IMR-90 (cell line): ENCODE measurements at regions not wholly inside any gene's neighbourhood (a gene's known extent, or its start where the extent isn't known, plus 50 kb on each side); places are given as distances from the start of the nearest gene placed in this dataset.

ENCODE experiments used
- ATAC-seq: fragments of 200-7000 bp; cut with Tn5 transposase; 2 replicates; pipeline ENCODE4 v1.9.1; 2020; ENCODE audit warnings: low read depth, mild to moderate bottlenecking, moderate library complexity
- BruUV-seq: library from RNA; stranded (reverse); fragments of 400-500 nt; replicated peaks from 2 replicates; lab custom pipeline; 2021; lab: Mats Ljungman, UMichigan
- CTCF ChIA-PET: fragments of 300-600 bp; formaldehyde crosslinking; extraction: SDS; loops from one replicate; lab custom pipeline; 2021; ENCODE audit warnings: antibody characterized with exemption; lab: Yijun Ruan, JAX
- POLR2A ChIA-PET: fragments of 300-600 bp; sonication (Branson Sonifier 250); formaldehyde crosslinking; loops from one replicate; lab custom pipeline; 2022; ENCODE audit warnings: antibody characterized with exemption; ENCODE audit not compliant: unreplicated experiment; lab: Charles Lee
- DNase-seq: peaks from one replicate; pipeline ENCODE4 v3.0.0; 2013
- H2AFZ ChIP-seq: replicated peaks from 2 replicates; pipeline ENCODE3; 2013; ENCODE audit warnings: low read length, mild to moderate bottlenecking; ENCODE audit not compliant: poor library complexity
- H2AK5ac ChIP-seq: 2 replicates; pipeline ENCODE4 v1.6.1; 2013; ENCODE audit warnings: low read depth, low read length, inconsistent platforms
- H2AK9ac ChIP-seq: replicated peaks from 2 replicates; pipeline ENCODE3; 2013; ENCODE audit warnings: mild to moderate bottlenecking, low read depth, low read length, moderate library complexity; ENCODE audit not compliant: poor library complexity
- H2BK120ac ChIP-seq: 2 replicates; pipeline ENCODE4 v1.6.1; 2013; ENCODE audit warnings: low read depth, low read length, inconsistent platforms
- H2BK15ac ChIP-seq: 3 replicates; pipeline ENCODE4 v1.6.1; 2013; ENCODE audit warnings: low read depth, low read length, inconsistent platforms
- H2BK20ac ChIP-seq: 2 replicates; pipeline ENCODE4 v1.6.1; 2013; ENCODE audit warnings: low read depth, mild to moderate bottlenecking, inconsistent platforms, low read length, moderate library complexity
- H2BK5ac ChIP-seq: 2 replicates; pipeline ENCODE4 v1.6.1; 2013; ENCODE audit warnings: mild to moderate bottlenecking, low read depth, low read length, inconsistent platforms; ENCODE audit not compliant: poor library complexity, severe bottlenecking
- H3K14ac ChIP-seq: replicated peaks from 2 replicates; pipeline ENCODE4 v1.6.1; 2013; ENCODE audit warnings: low read depth, low read length, inconsistent platforms
- H3K18ac ChIP-seq: 2 replicates; pipeline ENCODE4 v1.6.1; 2013; ENCODE audit warnings: low read depth, low read length, control low read depth
- H3K23ac ChIP-seq: 2 replicates; pipeline ENCODE4 v1.6.1; 2013; ENCODE audit warnings: low read depth, low read length, inconsistent platforms
- H3K27ac ChIP-seq: 2 replicates; pipeline ENCODE4 v1.5.1; 2013; ENCODE audit warnings: mild to moderate bottlenecking, control low read depth, low read length; ENCODE audit not compliant: insufficient read depth
- H3K27me3 ChIP-seq: 2 replicates; pipeline ENCODE4 v1.6.1; 2013; ENCODE audit warnings: low read length; ENCODE audit not compliant: control insufficient read depth, insufficient read depth
- H3K36me3 ChIP-seq: 2 replicates; pipeline ENCODE4 v1.6.1; 2013; ENCODE audit warnings: low read length, mixed read lengths; ENCODE audit not compliant: control insufficient read depth, insufficient read depth
- H3K4ac ChIP-seq: 2 replicates; pipeline ENCODE4 v1.6.1; 2013; ENCODE audit warnings: low read depth, low read length, inconsistent platforms
- H3K4me1 ChIP-seq: 2 replicates; pipeline ENCODE4 v1.6.1; 2013; ENCODE audit warnings: low read length, mixed read lengths; ENCODE audit not compliant: control insufficient read depth, insufficient read depth
- H3K4me2 ChIP-seq: 2 replicates; pipeline ENCODE4 v1.6.1; 2013; ENCODE audit warnings: low read depth, mild to moderate bottlenecking, control low read depth, low read length, moderate library complexity
- H3K4me3 ChIP-seq: 2 replicates; pipeline ENCODE4 v1.5.1; 2013; ENCODE audit warnings: low read depth, mild to moderate bottlenecking, control low read depth, low read length, moderate library complexity; ENCODE audit not compliant: insufficient read depth
- H3K56ac ChIP-seq: 2 replicates; pipeline ENCODE4 v1.6.1; 2013; ENCODE audit warnings: low read length, inconsistent platforms; ENCODE audit not compliant: insufficient read depth; ENCODE audit errors: extremely low read depth
- H3K79me1 ChIP-seq, 2 experiments: 2 replicates each; pipeline ENCODE4 v1.6.1; 2013; ENCODE audit warnings: low read length in 2 of 2, inconsistent platforms in 1 of 2, low read depth in 1 of 2
- H3K9ac ChIP-seq: 2 replicates; pipeline ENCODE4 v1.6.1; 2013; ENCODE audit warnings: low read depth, low read length, control low read depth
- H3K9me1 ChIP-seq: 2 replicates; pipeline ENCODE4 v1.6.1; 2013; ENCODE audit warnings: low read length, inconsistent platforms; ENCODE audit not compliant: insufficient read depth
- H3K9me3 ChIP-seq: 2 replicates; pipeline ENCODE4 v1.6.1; 2013; ENCODE audit warnings: low read length; ENCODE audit not compliant: control insufficient read depth, insufficient read depth
- H4K20me1 ChIP-seq: 2 replicates; pipeline ENCODE4 v1.6.1; 2013; ENCODE audit warnings: low read length, inconsistent platforms; ENCODE audit not compliant: insufficient read depth
- H4K5ac ChIP-seq: 2 replicates; pipeline ENCODE4 v1.6.1; 2013; ENCODE audit warnings: mild to moderate bottlenecking, low read depth, low read length, control low read depth
- H4K8ac ChIP-seq, 2 experiments: 2 replicates each; pipeline ENCODE4 v1.6.1; 2013; ENCODE audit warnings: low read depth in 2 of 2, low read length in 2 of 2, control low read depth in 1 of 2, inconsistent platforms in 1 of 2
- H4K91ac ChIP-seq: 2 replicates; pipeline ENCODE4 v1.6.1; 2013; ENCODE audit warnings: low read depth, low read length, inconsistent platforms; ENCODE audit not compliant: insufficient read depth
- BHLHE40 ChIP-seq: fragments of 150-350 bp; IDR thresholded peaks from 2 replicates; pipeline ENCODE4 v1.6.1; 2016; ENCODE audit warnings: mild to moderate bottlenecking, low read depth, low read length
- CEBPB ChIP-seq: IDR thresholded peaks from 2 replicates; pipeline ENCODE4 v1.6.1; 2012; ENCODE audit warnings: low read depth, low read length, improper control_type of control experiment
- ELK1 ChIP-seq: fragments of 150-350 bp; IDR thresholded peaks from 2 replicates; pipeline ENCODE4 v1.6.1; 2016; ENCODE audit warnings: low read depth, mild to moderate bottlenecking, low read length, moderate library complexity, borderline replicate concordance
- MAFK ChIP-seq: IDR thresholded peaks from 2 replicates; pipeline ENCODE4 v1.6.1; 2012; ENCODE audit warnings: low read depth, low read length, improper control_type of control experiment
- MAZ ChIP-seq: IDR thresholded peaks from 2 replicates; pipeline ENCODE4 v1.6.1; 2012; ENCODE audit warnings: low read depth, mild to moderate bottlenecking, low read length, improper control_type of control experiment, moderate library complexity, borderline replicate concordance
- MXI1 ChIP-seq: IDR thresholded peaks from 2 replicates; pipeline ENCODE4 v1.6.1; 2012; ENCODE audit warnings: low read depth, mild to moderate bottlenecking, low read length, moderate library complexity, borderline replicate concordance
- RAD21 ChIP-seq: IDR thresholded peaks from 2 replicates; pipeline ENCODE4 v1.6.1; 2012; ENCODE audit warnings: low read length, improper control_type of control experiment
- RCOR1 ChIP-seq: IDR thresholded peaks from 2 replicates; pipeline ENCODE4 v1.6.1; 2012; ENCODE audit warnings: mild to moderate bottlenecking, low read length, improper control_type of control experiment; ENCODE audit not compliant: insufficient replicate concordance
- RFX5 ChIP-seq: IDR thresholded peaks from 2 replicates; pipeline ENCODE4 v1.8.0; 2012; ENCODE audit warnings: low read depth, mild to moderate bottlenecking, low read length, moderate library complexity
- SMC3 ChIP-seq: fragments of 150-350 bp; IDR thresholded peaks from 2 replicates; pipeline ENCODE4 v1.6.1; 2016; ENCODE audit warnings: low read depth, mild to moderate bottlenecking, antibody characterized with exemption, low read length, moderate library complexity
- WGBS, 2 experiments: methylation state at CpG; one replicate each; pipeline versions ENCODE4 v1.1.5 to v1.1.7; 2013; ENCODE audit warnings: missing lambda C conversion rate in 2 of 2; ENCODE audit not compliant: insufficient read length in 1 of 2; ENCODE audit errors: extremely low coverage in 2 of 2; 5-methylcytosine and 5-hydroxymethylcytosine counted together
- dilution Hi-C: fragments of 300-500 bp; cut with HindIII; formaldehyde crosslinking; loops from one replicate; pipeline ENCODE4 v1.14.3; 2018; ENCODE audit warnings: low sequenced_read_pairs; ENCODE audit not compliant: unreplicated experiment
- in situ Hi-C: fragments of 300-500 bp; cut with MboI; formaldehyde crosslinking; loops from 3 replicates; pipeline ENCODE4 v1.14.3; 2019; ENCODE audit warnings: low sequenced_read_pairs, inconsistent platforms, mixed read lengths
- intact Hi-C: fragments of 100-400 bp; cut with micrococcal nuclease; formaldehyde crosslinking; loops from 2 replicates; pipeline ENCODE4 v1.10.0; 2022
- TF ChIP-seq, protein P1 (sequence below): conservative IDR thresholded peaks from 2 replicates; pipeline ENCODE4 v1.5.1; 2012; ENCODE audit warnings: mild to moderate bottlenecking, low read depth, low read length, improper control_type of control experiment

DNA sequence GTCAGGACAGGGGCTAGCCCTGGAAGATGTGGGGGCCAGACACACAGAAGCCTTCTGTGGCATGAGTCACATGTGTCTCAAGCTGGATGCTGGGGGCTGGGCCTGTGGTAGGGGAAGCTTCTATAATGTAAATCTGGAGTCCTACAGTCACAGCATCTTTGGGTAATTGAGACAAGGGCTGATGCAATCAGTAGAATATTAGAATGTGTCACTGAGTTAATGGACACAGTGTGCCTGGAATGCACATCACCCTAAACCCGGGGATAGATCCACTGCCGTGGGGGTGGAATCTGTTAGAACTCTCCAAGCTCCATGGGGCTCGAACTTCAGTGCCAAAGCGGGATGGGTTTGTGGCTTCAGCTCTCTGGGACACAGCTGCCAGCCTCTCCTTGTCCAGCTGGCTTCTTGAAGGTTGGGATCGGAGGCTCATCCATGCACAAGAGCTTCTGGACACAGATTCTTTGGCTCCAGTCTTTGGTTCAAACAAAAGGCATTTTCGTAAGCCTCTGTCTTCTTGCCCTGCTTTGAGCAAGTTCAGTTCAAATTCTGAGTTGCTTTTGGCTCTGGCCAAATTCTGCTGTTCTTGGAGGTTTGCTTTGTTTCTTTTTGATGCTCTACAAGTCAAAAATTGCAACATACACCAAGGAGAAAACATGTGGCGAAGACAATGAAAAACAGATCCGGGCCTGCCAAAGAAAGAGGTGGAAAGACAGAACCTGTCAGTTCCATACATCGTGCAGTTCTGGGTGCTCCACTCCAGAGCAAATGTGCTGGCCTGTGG is 194.8 kb upstream of the ZNF32 start (continued):
- TF ChIP-seq MAFK, result no peak
- no peak for TF ChIP-seq MXI1

GRCh38 chr10:43842496-43842895 is 193.8 kb upstream of the ZNF32 start:
- H4K5ac ChIP-seq, result peak overlapping the region; percentile 1; the same call in 1 of the 2 replicates
- peak overlapping the region; percentile 95 for H3K4ac ChIP-seq
- in situ Hi-C loops (no loop called here), intact Hi-C loops (loop anchor here (5.0 kb wide), 1 partner anchor 50 kb away; no protein-coding TSS in a partner anchor), dilution Hi-C loops (no loop called here)
- no peaks in the 10 kb centered on the region for H3K9me3 ChIP-seq
- ChIA-PET POLR2A (no interaction called here), CTCF (no interaction called here)
- peak overlapping the region; percentile 70 for H2BK5ac ChIP-seq
- no peak overlapping the region for H3K4me3 ChIP-seq
- no peaks in the 10 kb centered on the region for H3K79me1 ChIP-seq
- no peak overlapping the region for H3K4me2 ChIP-seq
- peak overlapping the region; percentile 96 for H2BK120ac ChIP-seq
- no peaks in the 10 kb centered on the region for H3K36me3 ChIP-seq
- 98% methylated on average over 7 of the region's 9 CpGs; no CpG with 5 or more reads in 1 of the 2 experiments for WGBS, 2 experiments
- H3K18ac ChIP-seq, result peak overlapping the region; percentile 62; the same call in 1 of the 2 replicates
- H3K23ac ChIP-seq, result no peak overlapping the region
- ATAC-seq (no peak), DNase-seq (no peak)
- no peaks in the 10 kb centered on the region for H4K20me1 ChIP-seq
- peak overlapping the region; percentile 91; the same call in 1 of the 2 replicates for H4K91ac ChIP-seq
- H2BK15ac ChIP-seq, result peak overlapping the region; percentile 85; the same call in 2 of the 3 replicates
- peak overlapping the region; percentile 97 for H2BK20ac ChIP-seq
- H3K14ac ChIP-seq, result peak overlapping the region; percentile 90
- peak overlapping the region; percentile 37 for H2AK9ac ChIP-seq
- peaks cover 13% of the 10 kb centered on the region for H3K9me1 ChIP-seq
- no peaks in the 10 kb centered on the region; the same call in 1 of the 2 replicates for H3K27me3 ChIP-seq
- peak overlapping the region; percentile 28 for H2AFZ ChIP-seq
- no peak overlapping the region for H3K56ac ChIP-seq
- no TSS peak for BruUV-seq
- peak overlapping the region; percentile 87 for H2AK5ac ChIP-seq
- H4K8ac ChIP-seq, result peak overlapping the region; percentile 45 to 78; a peak in 3 of 4 replicates
- H3K4me1 ChIP-seq, result peaks cover 25% of the 10 kb centered on the region
- H3K27ac ChIP-seq, result no peak overlapping the region; the same call in 1 of the 2 replicates
- no peak overlapping the region for H3K9ac ChIP-seq
- no peak for TF ChIP-seq RAD21
- TF ChIP-seq, protein P1, sequence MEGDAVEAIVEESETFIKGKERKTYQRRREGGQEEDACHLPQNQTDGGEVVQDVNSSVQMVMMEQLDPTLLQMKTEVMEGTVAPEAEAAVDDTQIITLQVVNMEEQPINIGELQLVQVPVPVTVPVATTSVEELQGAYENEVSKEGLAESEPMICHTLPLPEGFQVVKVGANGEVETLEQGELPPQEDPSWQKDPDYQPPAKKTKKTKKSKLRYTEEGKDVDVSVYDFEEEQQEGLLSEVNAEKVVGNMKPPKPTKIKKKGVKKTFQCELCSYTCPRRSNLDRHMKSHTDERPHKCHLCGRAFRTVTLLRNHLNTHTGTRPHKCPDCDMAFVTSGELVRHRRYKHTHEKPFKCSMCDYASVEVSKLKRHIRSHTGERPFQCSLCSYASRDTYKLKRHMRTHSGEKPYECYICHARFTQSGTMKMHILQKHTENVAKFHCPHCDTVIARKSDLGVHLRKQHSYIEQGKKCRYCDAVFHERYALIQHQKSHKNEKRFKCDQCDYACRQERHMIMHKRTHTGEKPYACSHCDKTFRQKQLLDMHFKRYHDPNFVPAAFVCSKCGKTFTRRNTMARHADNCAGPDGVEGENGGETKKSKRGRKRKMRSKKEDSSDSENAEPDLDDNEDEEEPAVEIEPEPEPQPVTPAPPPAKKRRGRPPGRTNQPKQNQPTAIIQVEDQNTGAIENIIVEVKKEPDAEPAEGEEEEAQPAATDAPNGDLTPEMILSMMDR, result no peak
- no peak for TF ChIP-seq MAZ
- no peak for TF ChIP-seq MXI1
- TF ChIP-seq BHLHE40, result no peak
- no peak for TF ChIP-seq ELK1
- TF ChIP-seq RFX5, result no peak
- TF ChIP-seq MAFK, result no peak
- no peak for TF ChIP-seq CEBPB
- no peak for TF ChIP-seq RCOR1
- no peak for TF ChIP-seq SMC3
